Thoracic aorta (tissue), 2 donors: ENCODE measurements at regions not wholly inside any gene's neighbourhood (a gene's known extent, or its start where the extent isn't known, plus 50 kb on each side); places are given as distances from the start of the nearest gene placed in this dataset.

Source experiments
- ATAC-seq: fragments of 150-250 bp; one replicate; pipeline ENCODE4 v1.8.0; 2017; ENCODE audit warnings: low read depth; ENCODE audit not compliant: insufficient number of reproducible peaks, low FRiP score
- DNase-seq: peaks from one replicate; pipeline ENCODE4 v3.0.0-alpha.2; 2020; ENCODE audit warnings: low spot score
- H3K27ac ChIP-seq, 2 donors: fragments of 200-600 bp; sonication (generic); 1 replicate in 1 of 2; 2 replicates in 1 of 2; pipeline ENCODE4 v1.5.1; 2016; ENCODE audit warnings: mild to moderate bottlenecking in 2 of 2, moderate library complexity in 2 of 2
- H3K27me3 ChIP-seq: fragments of 200-600 bp; sonication (generic); replicated peaks from 2 replicates; pipeline ENCODE4 v1.6.0; 2016; ENCODE audit warnings: mild to moderate bottlenecking; ENCODE audit not compliant: insufficient read depth
- H3K36me3 ChIP-seq: fragments of 200-600 bp; sonication (generic); one replicate; pipeline ENCODE4 v1.5.1; 2016
- H3K4me1 ChIP-seq, 2 donors: fragments of 200-600 bp; sonication (generic); 1 replicate in 1 of 2; 2 replicates in 1 of 2; pipeline versions ENCODE4 v1.5.1 to v1.6.0; 2016; ENCODE audit warnings: low read depth in 2 of 2, mild to moderate bottlenecking in 1 of 2; ENCODE audit not compliant: control insufficient read depth in 1 of 2
- H3K4me3 ChIP-seq: fragments of 200-600 bp; sonication (generic); 2 replicates; pipeline ENCODE4 v1.5.1; 2016; ENCODE audit warnings: mild to moderate bottlenecking
- H3K9me3 ChIP-seq: fragments of 200-600 bp; sonication (generic); 2 replicates; pipeline ENCODE4 v1.5.1; 2016
- TF ChIP-seq, protein P1 (sequence below): fragments of 200-600 bp; sonication (generic); IDR thresholded peaks from one replicate; pipeline ENCODE4 v1.5.1; 2019; ENCODE audit warnings: antibody characterized with exemption

GRCh38 chr10:60717852-60718251 lies 60.4 kb upstream of the CDK1 start:
- no peak for DNase-seq
- Histone ChIP-seq H3K4me1 (no peaks in the 10 kb centered on the region), H3K9me3 (no peaks in the 10 kb centered on the region), H3K27me3 (no peaks in the 10 kb centered on the region), H3K4me3 (no peak overlapping the region), H3K36me3 (no peaks in the 10 kb centered on the region), H3K27ac (no peak overlapping the region)
- TF ChIP-seq, protein P1, sequence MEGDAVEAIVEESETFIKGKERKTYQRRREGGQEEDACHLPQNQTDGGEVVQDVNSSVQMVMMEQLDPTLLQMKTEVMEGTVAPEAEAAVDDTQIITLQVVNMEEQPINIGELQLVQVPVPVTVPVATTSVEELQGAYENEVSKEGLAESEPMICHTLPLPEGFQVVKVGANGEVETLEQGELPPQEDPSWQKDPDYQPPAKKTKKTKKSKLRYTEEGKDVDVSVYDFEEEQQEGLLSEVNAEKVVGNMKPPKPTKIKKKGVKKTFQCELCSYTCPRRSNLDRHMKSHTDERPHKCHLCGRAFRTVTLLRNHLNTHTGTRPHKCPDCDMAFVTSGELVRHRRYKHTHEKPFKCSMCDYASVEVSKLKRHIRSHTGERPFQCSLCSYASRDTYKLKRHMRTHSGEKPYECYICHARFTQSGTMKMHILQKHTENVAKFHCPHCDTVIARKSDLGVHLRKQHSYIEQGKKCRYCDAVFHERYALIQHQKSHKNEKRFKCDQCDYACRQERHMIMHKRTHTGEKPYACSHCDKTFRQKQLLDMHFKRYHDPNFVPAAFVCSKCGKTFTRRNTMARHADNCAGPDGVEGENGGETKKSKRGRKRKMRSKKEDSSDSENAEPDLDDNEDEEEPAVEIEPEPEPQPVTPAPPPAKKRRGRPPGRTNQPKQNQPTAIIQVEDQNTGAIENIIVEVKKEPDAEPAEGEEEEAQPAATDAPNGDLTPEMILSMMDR = no peak
- ATAC-seq = no peak

DNA sequence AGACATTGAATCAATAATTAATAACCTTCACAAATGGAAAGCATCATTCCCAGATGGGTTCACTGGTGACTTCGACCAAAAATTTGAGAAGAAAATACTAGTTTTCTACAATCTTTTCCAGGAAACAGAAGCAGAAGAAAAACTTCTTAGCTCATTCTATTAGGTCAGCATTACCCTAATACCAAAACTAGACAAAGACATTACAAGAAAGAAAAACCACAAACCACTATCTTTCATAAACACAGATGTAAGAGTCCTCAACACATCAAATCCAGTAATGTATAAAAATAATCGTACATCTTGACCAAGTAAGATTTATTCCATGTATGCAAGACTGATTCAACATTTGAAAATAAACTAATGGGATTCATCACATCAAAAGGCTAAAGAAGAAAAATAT lies 64.0 kb upstream of the CDK1 start:
- Histone ChIP-seq H3K9me3 (no peaks in the 10 kb centered on the region), H3K27me3 (no peaks in the 10 kb centered on the region), H3K4me1 (no peaks in the 10 kb centered on the region), H3K4me3 (no peak overlapping the region), H3K36me3 (no peaks in the 10 kb centered on the region), H3K27ac (no peak overlapping the region)
- TF ChIP-seq, protein P1 = no peak
- ATAC-seq (no peak), DNase-seq (no peak)

GRCh38 chr10:60711496-60711895 lies 66.8 kb upstream of the CDK1 start:
- no peaks in the 10 kb centered on the region for H3K27me3 ChIP-seq
- no peaks in the 10 kb centered on the region for H3K4me1 ChIP-seq
- no peak overlapping the region for H3K27ac ChIP-seq
- H3K4me3 ChIP-seq = no peak overlapping the region
- H3K9me3 ChIP-seq = no peaks in the 10 kb centered on the region
- H3K36me3 ChIP-seq = no peaks in the 10 kb centered on the region
- TF ChIP-seq, protein P1 = no peak
- DNase-seq = no peak
- no peak for ATAC-seq

DNA sequence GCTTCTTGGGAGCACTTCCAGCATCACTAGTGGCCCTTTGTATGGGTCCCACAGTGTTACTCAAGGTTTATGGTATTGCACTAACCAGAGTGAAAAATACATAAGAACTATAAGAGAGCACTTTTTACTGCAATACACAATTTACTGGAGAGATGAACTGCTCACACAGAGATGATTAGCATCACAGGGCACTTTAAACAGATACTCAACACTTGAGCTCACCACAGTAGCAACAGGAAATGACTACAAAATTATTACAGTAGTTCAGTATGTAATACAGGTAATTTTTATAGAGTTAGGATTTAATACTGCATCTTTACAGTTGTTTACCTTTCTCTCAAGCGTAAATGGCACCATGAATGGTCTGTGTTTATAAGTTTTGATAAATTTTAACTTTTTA lies 68.2 kb upstream of the CDK1 start:
- DNase-seq = no peak
- Histone ChIP-seq H3K4me3 (no peak overlapping the region), H3K9me3 (no peaks in the 10 kb centered on the region), H3K4me1 (no peaks in the 10 kb centered on the region), H3K36me3 (no peaks in the 10 kb centered on the region), H3K27me3 (no peaks in the 10 kb centered on the region), H3K27ac (no peak overlapping the region)
- TF ChIP-seq, protein P1 = no peak
- no peak for ATAC-seq

GRCh38 chr10:60708666-60709065 lies 69.6 kb upstream of the CDK1 start:
- H3K4me1 ChIP-seq = no peaks in the 10 kb centered on the region
- no peaks in the 10 kb centered on the region for H3K36me3 ChIP-seq
- H3K4me3 ChIP-seq = no peak overlapping the region
- TF ChIP-seq, protein P1 = no peak
- no peaks in the 10 kb centered on the region for H3K9me3 ChIP-seq
- no peaks in the 10 kb centered on the region for H3K27me3 ChIP-seq
- no peak overlapping the region for H3K27ac ChIP-seq
- ATAC-seq (no peak), DNase-seq (no peak)
